Chondrocyte (in vitro differentiated cells): ENCODE measurements at regions not wholly inside any gene's neighbourhood (a gene's known extent, or its start where the extent isn't known, plus 50 kb on each side); places are given as distances from the start of the nearest gene placed in this dataset.

Source experiments
- DNase-seq: peaks from one replicate; pipeline ENCODE4 v3.0.0; 2021; ENCODE audit warnings: mixed read lengths, low spot score
- H3K27ac Mint-ChIP-seq: one replicate; pipeline ENCODE4 v1.8.0; 2021; ENCODE audit warnings: mild to moderate bottlenecking, moderate library complexity, mixed read lengths; ENCODE audit not compliant: unreplicated experiment
- H3K27me3 Mint-ChIP-seq: 2 replicates; pipeline ENCODE4 v1.8.0; 2021; ENCODE audit warnings: low read depth, mixed read lengths
- H3K36me3 Mint-ChIP-seq: 2 replicates; pipeline ENCODE4 v1.8.0; 2021; ENCODE audit warnings: low read depth, mixed read lengths
- H3K4me1 Mint-ChIP-seq: 2 replicates; pipeline ENCODE4 v1.8.0; 2021; ENCODE audit warnings: low read depth, mild to moderate bottlenecking, mixed read lengths
- H3K4me3 Mint-ChIP-seq: one replicate; pipeline ENCODE4 v1.8.0; 2021; ENCODE audit warnings: mild to moderate bottlenecking, moderate library complexity, mixed read lengths; ENCODE audit not compliant: unreplicated experiment
- H3K9me3 Mint-ChIP-seq: 2 replicates; pipeline ENCODE4 v1.8.0; 2021; ENCODE audit warnings: low read depth, mixed read lengths
- CTCF ChIP-seq: fragments of 200-600 bp; sonication (generic); IDR thresholded peaks from 2 replicates; pipeline ENCODE4 v1.5.0; 2021; ENCODE audit warnings: antibody characterized with exemption, mild to moderate bottlenecking, moderate library complexity

- no peak for TF ChIP-seq CTCF
- Mint-ChIP-seq H3K4me1 (no peaks in the 10 kb centered on the region), H3K27ac (no peak overlapping the region), H3K36me3 (no peaks in the 10 kb centered on the region), H3K9me3 (no peaks in the 10 kb centered on the region), H3K27me3 (peaks cover 22% of the 10 kb centered on the region), H3K4me3 (no peak overlapping the region)
- DNase-seq, result no peak
Measured at GRCh38 chr1:42010381-42010780, 91.7 kb upstream of the HIVEP3 start.

GRCh38 chr1:42008264-42008663 lies 89.5 kb upstream of the HIVEP3 start:
- Mint-ChIP-seq H3K4me1 (no peaks in the 10 kb centered on the region), H3K27ac (no peak overlapping the region), H3K9me3 (no peaks in the 10 kb centered on the region), H3K4me3 (no peak overlapping the region), H3K27me3 (peaks cover 20% of the 10 kb centered on the region), H3K36me3 (no peaks in the 10 kb centered on the region)
- no peak for TF ChIP-seq CTCF
- DNase-seq, result no peak

- Mint-ChIP-seq H3K36me3 (no peaks in the 10 kb centered on the region), H3K27ac (no peak overlapping the region), H3K27me3 (peaks cover 20% of the 10 kb centered on the region), H3K4me3 (no peak overlapping the region), H3K9me3 (no peaks in the 10 kb centered on the region), H3K4me1 (no peaks in the 10 kb centered on the region)
- no peak for TF ChIP-seq CTCF
- DNase-seq, result no peak
Measured at GRCh38 chr1:42006836-42007235, 88.1 kb upstream of the HIVEP3 start.

- H3K27me3 Mint-ChIP-seq, result peaks cover 17% of the 10 kb centered on the region
Measured at GRCh38 chr1:42006093-42006492, 87.4 kb upstream of the HIVEP3 start.

GRCh38 chr1:42005530-42005929 lies 86.8 kb upstream of the HIVEP3 start:
- H3K9me3 Mint-ChIP-seq, result no peaks in the 10 kb centered on the region
- no peak overlapping the region for H3K27ac Mint-ChIP-seq
- DNase-seq, result no peak
- no peak for TF ChIP-seq CTCF
- H3K36me3 Mint-ChIP-seq, result no peaks in the 10 kb centered on the region
- H3K4me3 Mint-ChIP-seq, result no peak overlapping the region
- peaks cover 13% of the 10 kb centered on the region for H3K27me3 Mint-ChIP-seq
- no peaks in the 10 kb centered on the region for H3K4me1 Mint-ChIP-seq

More at GRCh38 chr1:42006093-42006492, 87.4 kb upstream of the HIVEP3 start:
- Mint-ChIP-seq H3K9me3 (no peaks in the 10 kb centered on the region), H3K4me3 (no peak overlapping the region), H3K36me3 (no peaks in the 10 kb centered on the region), H3K27ac (no peak overlapping the region), H3K4me1 (no peaks in the 10 kb centered on the region)
- TF ChIP-seq CTCF, result no peak
- no peak for DNase-seq
